ENCODE measurements at regions not wholly inside any gene's neighbourhood (a gene's known extent, or its start where the extent isn't known, plus 50 kb on each side); places are given as distances from the start of the nearest gene placed in this dataset.
A peak's percentile ranks its signal among the peaks of the same experiment; 100 is the strongest.

- DNase-seq, result no peak
- Mint-ChIP-seq H3K27ac (no peak overlapping the region), H3K4me3 (no peak overlapping the region), H3K9me3 (no peaks in the 10 kb centered on the region), H3K4me1 (no peaks in the 10 kb centered on the region), H3K36me3 (peaks cover 0 to 4% (median 0%) of the 10 kb centered on the region in 3 donors), H3K27me3 (ENCODE audit: low read depth in 3 of 3) (peaks cover 1 to 2% (median 2%) of the 10 kb centered on the region in 3 donors)
Observed at GRCh38 chr4:101501421-101501820, 154.1 kb upstream of the PPP3CA start.

GRCh38 chr4:101500742-101501141, 153.4 kb upstream of the PPP3CA start:
- Mint-ChIP-seq H3K4me1 (no peaks in the 10 kb centered on the region), H3K9me3 (no peaks in the 10 kb centered on the region), H3K27ac (no peak overlapping the region), H3K36me3 (peaks cover 0 to 4% (median 0%) of the 10 kb centered on the region in 3 donors), H3K4me3 (no peak overlapping the region), H3K27me3 (ENCODE audit: low read depth in 3 of 3) (peaks cover 1 to 2% (median 2%) of the 10 kb centered on the region in 3 donors)
- DNase-seq, result no peak

- Mint-ChIP-seq H3K4me3 (no peak overlapping the region), H3K27me3 (ENCODE audit: low read depth in 3 of 3) (peaks cover 0 to 3% (median 0%) of the 10 kb centered on the region in 3 donors), H3K27ac (no peak overlapping the region), H3K4me1 (no peaks in the 10 kb centered on the region), H3K9me3 (peaks cover 0 to 4% (median 0%) of the 10 kb centered on the region in 6 donors), H3K36me3 (peaks cover 0 to 7% (median 4%) of the 10 kb centered on the region in 3 donors)
- no peak for DNase-seq
Observed at GRCh38 chr4:101475246-101475645, 127.9 kb upstream of the PPP3CA start.

- DNase-seq, result no peak
- H3K27me3 Mint-ChIP-seq (ENCODE audit: low read depth in 3 of 3), result peaks cover 0 to 3% (median 0%) of the 10 kb centered on the region in 3 donors
- no peak overlapping the region for H3K4me3 Mint-ChIP-seq
- H3K4me1 Mint-ChIP-seq, result no peaks in the 10 kb centered on the region
- H3K27ac Mint-ChIP-seq, result no peak overlapping the region
- peaks cover 0 to 7% (median 0%) of the 10 kb centered on the region in 3 donors for H3K36me3 Mint-ChIP-seq
- H3K9me3 Mint-ChIP-seq, result peaks cover 0 to 4% (median 0%) of the 10 kb centered on the region in 6 donors
Observed at GRCh38 chr4:101471201-101471600, 123.9 kb upstream of the PPP3CA start.

GRCh38 chr4:101464596-101464995, 117.3 kb upstream of the PPP3CA start:
- peaks cover 0 to 3% (median 0%) of the 10 kb centered on the region in 3 donors for H3K36me3 Mint-ChIP-seq
- H3K4me1 Mint-ChIP-seq, result no peaks in the 10 kb centered on the region
- H3K27me3 Mint-ChIP-seq (ENCODE audit: low read depth in 3 of 3), result peaks cover 3 to 5% (median 3%) of the 10 kb centered on the region in 3 donors
- no peak for DNase-seq
- H3K4me3 Mint-ChIP-seq, result no peak overlapping the region
- no peaks in the 10 kb centered on the region for H3K9me3 Mint-ChIP-seq
- H3K27ac Mint-ChIP-seq, result no peak overlapping the region

- Mint-ChIP-seq H3K9me3 (peaks cover 0 to 4% (median 0%) of the 10 kb centered on the region in 6 donors), H3K36me3 (peaks cover 0 to 3% (median 0%) of the 10 kb centered on the region in 3 donors), H3K4me3 (no peak overlapping the region), H3K27me3 (ENCODE audit: low read depth in 3 of 3) (peaks cover 1 to 6% (median 4%) of the 10 kb centered on the region in 3 donors), H3K4me1 (peaks cover 0 to 2% of the 10 kb centered on the region in 2 donors), H3K27ac (no peak overlapping the region)
- no peak for DNase-seq
Observed at GRCh38 chr4:101458914-101459313, 111.6 kb upstream of the PPP3CA start.

- Mint-ChIP-seq H3K27ac (no peak overlapping the region), H3K36me3 (peaks cover 0 to 3% (median 0%) of the 10 kb centered on the region in 3 donors), H3K9me3 (peaks cover 0 to 4% (median 0%) of the 10 kb centered on the region in 6 donors), H3K4me3 (no peak overlapping the region), H3K27me3 (ENCODE audit: low read depth in 3 of 3) (peaks cover 1 to 6% (median 4%) of the 10 kb centered on the region in 3 donors), H3K4me1 (peaks cover 0 to 2% of the 10 kb centered on the region in 2 donors)
- no peak for DNase-seq
Observed at GRCh38 chr4:101458473-101458872, 111.1 kb upstream of the PPP3CA start.

- Mint-ChIP-seq H3K4me1 (no peaks in the 10 kb centered on the region), H3K36me3 (no peaks in the 10 kb centered on the region), H3K9me3 (peaks cover 0 to 4% (median 0%) of the 10 kb centered on the region in 6 donors), H3K4me3 (no peak overlapping the region), H3K27me3 (ENCODE audit: low read depth in 3 of 3) (peaks cover 0 to 7% (median 0%) of the 10 kb centered on the region in 3 donors), H3K27ac (no peak overlapping the region)
- no peak for DNase-seq
Observed at GRCh38 chr4:101451086-101451485, 103.8 kb upstream of the PPP3CA start.

- Mint-ChIP-seq H3K4me1 (no peaks in the 10 kb centered on the region), H3K9me3 (no peaks in the 10 kb centered on the region), H3K36me3 (peaks cover 0 to 3% (median 0%) of the 10 kb centered on the region in 3 donors), H3K27me3 (ENCODE audit: low read depth in 3 of 3) (peaks cover 1 to 10% (median 4%) of the 10 kb centered on the region in 3 donors), H3K27ac (no peak overlapping the region), H3K4me3 (no peak overlapping the region)
- DNase-seq, result no peak
Observed at GRCh38 chr4:101441446-101441845, 94.1 kb upstream of the PPP3CA start.

GRCh38 chr4:101439926-101440325, 92.6 kb upstream of the PPP3CA start:
- H3K27me3 Mint-ChIP-seq (ENCODE audit: low read depth in 3 of 3), result peaks cover 1 to 7% (median 4%) of the 10 kb centered on the region in 3 donors
- H3K36me3 Mint-ChIP-seq, result peaks cover 0 to 2% (median 0%) of the 10 kb centered on the region in 3 donors
- no peak for DNase-seq
- no peaks in the 10 kb centered on the region for H3K9me3 Mint-ChIP-seq
- H3K27ac Mint-ChIP-seq, result no peak overlapping the region
- no peaks in the 10 kb centered on the region for H3K4me1 Mint-ChIP-seq
- no peak overlapping the region for H3K4me3 Mint-ChIP-seq

GRCh38 chr4:101421386-101421785, 74.1 kb upstream of the PPP3CA start:
- no peaks in the 10 kb centered on the region for H3K9me3 Mint-ChIP-seq
- H3K36me3 Mint-ChIP-seq, result peaks cover 0 to 5% (median 0%) of the 10 kb centered on the region in 3 donors
- no peak overlapping the region for H3K4me3 Mint-ChIP-seq
- peaks cover 0 to 5% (median 1%) of the 10 kb centered on the region in 3 donors for H3K27me3 Mint-ChIP-seq (ENCODE audit: low read depth in 3 of 3)
- H3K4me1 Mint-ChIP-seq, result peaks cover 40 to 41% of the 10 kb centered on the region in 2 donors
- DNase-seq, result no peak
- H3K27ac Mint-ChIP-seq, result no peak overlapping the region

GRCh38 chr4:101420661-101421060, 73.3 kb upstream of the PPP3CA start:
- Mint-ChIP-seq H3K27me3 (ENCODE audit: low read depth in 3 of 3) (peaks cover 0 to 5% (median 1%) of the 10 kb centered on the region in 3 donors), H3K9me3 (no peaks in the 10 kb centered on the region), H3K4me1 (peaks cover 47 to 48% of the 10 kb centered on the region in 2 donors), H3K27ac (no peak overlapping the region), H3K36me3 (peaks cover 0 to 5% (median 0%) of the 10 kb centered on the region in 3 donors), H3K4me3 (peak overlapping the region in 1 of 5 donors; percentile 21)
- DNase-seq, result no peak

- H3K27ac Mint-ChIP-seq, result no peak overlapping the region
- peaks cover 58 to 60% of the 10 kb centered on the region in 2 donors for H3K4me1 Mint-ChIP-seq
- H3K4me3 Mint-ChIP-seq, result peak overlapping the region; percentile 36 to 90 (median 38)
- H3K36me3 Mint-ChIP-seq, result peaks cover 0 to 8% (median 0%) of the 10 kb centered on the region in 3 donors
- no peak for DNase-seq
- peaks cover 3 to 5% (median 3%) of the 10 kb centered on the region in 3 donors for H3K27me3 Mint-ChIP-seq (ENCODE audit: low read depth in 3 of 3)
- no peaks in the 10 kb centered on the region for H3K9me3 Mint-ChIP-seq
Observed at GRCh38 chr4:101419336-101420135, 72.2 kb upstream of the PPP3CA start.

GRCh38 chr4:101418466-101418865, 71.1 kb upstream of the PPP3CA start:
- no peak for DNase-seq

More at GRCh38 chr4:101418466-101418865, 71.1 kb upstream of the PPP3CA start:
- Mint-ChIP-seq H3K36me3 (peaks cover 0 to 4% (median 0%) of the 10 kb centered on the region in 3 donors), H3K9me3 (no peaks in the 10 kb centered on the region), H3K27ac (peak overlapping the region; percentile 18 to 87 (median 76)), H3K4me3 (peak overlapping the region; percentile 79 to 90 (median 85)), H3K27me3 (ENCODE audit: low read depth in 3 of 3) (peaks cover 3 to 5% (median 3%) of the 10 kb centered on the region in 3 donors), H3K4me1 (peaks cover 62 to 66% of the 10 kb centered on the region in 2 donors)

All from immature natural killer cell (primary cell).